CD14-positive monocyte (primary cell): ENCODE measurements at regions not wholly inside any gene's neighbourhood (a gene's known extent, or its start where the extent isn't known, plus 50 kb on each side); places are given as distances from the start of the nearest gene placed in this dataset.

Source experiments
- DNase-seq, 3 donors: peaks; one replicate each; pipeline ENCODE4 v3.0.0-alpha.2; 2011 to 2022
- H2AFZ ChIP-seq: 2 replicates; pipeline ENCODE4 v1.6.0; 2012; ENCODE audit warnings: mild to moderate bottlenecking, low read depth, low read length, inconsistent platforms; ENCODE audit not compliant: insufficient read depth, poor library complexity, severe bottlenecking
- H3K27ac ChIP-seq, 2 donors: 1 replicate in 1 of 2; 2 replicates in 1 of 2; pipeline ENCODE4 v1.5.1; 2012 to 2013; ENCODE audit warnings: low read length in 2 of 2, control low read depth in 1 of 2, inconsistent platforms in 1 of 2, low read depth in 1 of 2, mild to moderate bottlenecking in 1 of 2
- H3K27me3 ChIP-seq, 2 donors: one replicate each; pipeline versions ENCODE4 v1.6.0 to v1.6.1; 2011 to 2013; ENCODE audit warnings: low read length in 2 of 2; ENCODE audit not compliant: control insufficient read depth in 2 of 2, insufficient read depth in 2 of 2
- H3K36me3 ChIP-seq, 2 donors: replicated peaks in 1 of 2; 1 replicate in 1 of 2; 2 replicates in 1 of 2; pipeline versions ENCODE4 v1.5.1 to v1.6.1; 2012 to 2013; ENCODE audit warnings: low read length in 2 of 2, control low read depth in 1 of 2, inconsistent platforms in 1 of 2, mild to moderate bottlenecking in 1 of 2; ENCODE audit not compliant: insufficient read depth in 2 of 2, control insufficient read depth in 1 of 2
- H3K4me1 ChIP-seq, 2 donors: 1 replicate in 1 of 2; 2 replicates in 1 of 2; pipeline versions ENCODE4 v1.5.1 to v1.6.1; 2012 to 2013; ENCODE audit warnings: low read length in 2 of 2, control low read depth in 1 of 2, inconsistent platforms in 1 of 2, mild to moderate bottlenecking in 1 of 2, moderate library complexity in 1 of 2; ENCODE audit not compliant: insufficient read depth in 2 of 2, control insufficient read depth in 1 of 2
- H3K4me2 ChIP-seq: replicated peaks from 2 replicates; pipeline ENCODE3; 2012; ENCODE audit warnings: low read length, moderate library complexity, mild to moderate bottlenecking; ENCODE audit not compliant: poor library complexity, severe bottlenecking; ENCODE audit errors: extremely low read depth
- H3K4me3 ChIP-seq, 3 experiments: fragments of 200-600 bp in 1 of 3; sonication (generic) in 1 of 3; replicated peaks in 1 of 3; 1 replicate in 2 of 3; 2 replicates in 1 of 3; pipeline ENCODE4 v1.5.1; 2011 to 2013; ENCODE audit warnings: low read length in 3 of 3, mild to moderate bottlenecking in 3 of 3, control low read depth in 2 of 3, low read depth in 2 of 3, inconsistent platforms in 1 of 3, moderate library complexity in 1 of 3
- H3K79me2 ChIP-seq: 2 replicates; pipeline ENCODE4 v1.6.0; 2012; ENCODE audit warnings: mild to moderate bottlenecking, control low read depth, inconsistent platforms, low read length, moderate library complexity; ENCODE audit not compliant: insufficient read depth
- H3K9ac ChIP-seq: 2 replicates; pipeline ENCODE4 v1.6.0; 2017; ENCODE audit warnings: low read length, mild to moderate bottlenecking; ENCODE audit not compliant: insufficient read depth, poor library complexity, severe bottlenecking
- H3K9me3 ChIP-seq, 2 donors: replicated peaks in 1 of 2; 1 replicate in 1 of 2; 2 replicates in 1 of 2; pipeline versions ENCODE4 v1.5.1 to v1.6.1; 2012 to 2013; ENCODE audit warnings: low read length in 2 of 2, control low read depth in 1 of 2; ENCODE audit not compliant: control insufficient read depth in 1 of 2, insufficient read depth in 1 of 2
- H4K20me1 ChIP-seq: 2 replicates; pipeline ENCODE4 v1.6.0; 2012; ENCODE audit warnings: mild to moderate bottlenecking, low read length, control low read depth, moderate library complexity; ENCODE audit not compliant: insufficient read depth
- H3K27ac Mint-ChIP-seq, 7 donors: one replicate each; pipeline ENCODE4 v1.8.0; 2020; ENCODE audit warnings: mild to moderate bottlenecking in 7 of 7, mixed read lengths in 7 of 7, moderate library complexity in 6 of 7, inconsistent platforms in 2 of 7
- H3K27me3 Mint-ChIP-seq, 3 donors: one replicate each; pipeline ENCODE4 v1.8.0; 2021 to 2022; ENCODE audit warnings: low read depth in 3 of 3, mild to moderate bottlenecking in 3 of 3, mixed read lengths in 3 of 3, moderate library complexity in 3 of 3, inconsistent platforms in 1 of 3
- H3K36me3 Mint-ChIP-seq, 2 donors: one replicate each; pipeline ENCODE4 v1.8.0; 2020; ENCODE audit warnings: mixed read lengths in 2 of 2, inconsistent platforms in 1 of 2, mild to moderate bottlenecking in 1 of 2
- H3K4me1 Mint-ChIP-seq: one replicate; pipeline ENCODE4 v1.8.0; 2020; ENCODE audit warnings: mild to moderate bottlenecking, mixed read lengths
- H3K4me3 Mint-ChIP-seq, 2 donors: one replicate each; pipeline ENCODE4 v1.8.0; 2020; ENCODE audit warnings: mild to moderate bottlenecking in 2 of 2, mixed read lengths in 2 of 2, moderate library complexity in 1 of 2
- H3K9me3 Mint-ChIP-seq, 7 donors: one replicate each; pipeline ENCODE4 v1.8.0; 2020 to 2022; ENCODE audit warnings: mixed read lengths in 7 of 7, mild to moderate bottlenecking in 6 of 7, moderate library complexity in 6 of 7, inconsistent platforms in 2 of 7
- WGBS: methylation state at CpG from one replicate; pipeline ENCODE4 v1.1.5; 2013; ENCODE audit warnings: missing lambda C conversion rate; ENCODE audit not compliant: insufficient coverage; 5-methylcytosine and 5-hydroxymethylcytosine counted together
- intact Hi-C, 2 donors: fragments of 100-400 bp; cut with micrococcal nuclease; formaldehyde crosslinking; loops; one replicate each; pipeline versions ENCODE4 v1.15.0 to v1.15.1; 2023
- TF ChIP-seq, protein P1 (sequence below): fragments of 200-600 bp; IDR thresholded peaks from one replicate; pipeline ENCODE4 v1.8.0; 2022; ENCODE audit warnings: antibody characterized with exemption, mild to moderate bottlenecking

GRCh38 chr18:67977067-67977616, 460.6 kb upstream of the DSEL start:
- H4K20me1 ChIP-seq = no peaks in the 10 kb centered on the region
- no peak overlapping the region for H2AFZ ChIP-seq
- TF ChIP-seq, protein P1, sequence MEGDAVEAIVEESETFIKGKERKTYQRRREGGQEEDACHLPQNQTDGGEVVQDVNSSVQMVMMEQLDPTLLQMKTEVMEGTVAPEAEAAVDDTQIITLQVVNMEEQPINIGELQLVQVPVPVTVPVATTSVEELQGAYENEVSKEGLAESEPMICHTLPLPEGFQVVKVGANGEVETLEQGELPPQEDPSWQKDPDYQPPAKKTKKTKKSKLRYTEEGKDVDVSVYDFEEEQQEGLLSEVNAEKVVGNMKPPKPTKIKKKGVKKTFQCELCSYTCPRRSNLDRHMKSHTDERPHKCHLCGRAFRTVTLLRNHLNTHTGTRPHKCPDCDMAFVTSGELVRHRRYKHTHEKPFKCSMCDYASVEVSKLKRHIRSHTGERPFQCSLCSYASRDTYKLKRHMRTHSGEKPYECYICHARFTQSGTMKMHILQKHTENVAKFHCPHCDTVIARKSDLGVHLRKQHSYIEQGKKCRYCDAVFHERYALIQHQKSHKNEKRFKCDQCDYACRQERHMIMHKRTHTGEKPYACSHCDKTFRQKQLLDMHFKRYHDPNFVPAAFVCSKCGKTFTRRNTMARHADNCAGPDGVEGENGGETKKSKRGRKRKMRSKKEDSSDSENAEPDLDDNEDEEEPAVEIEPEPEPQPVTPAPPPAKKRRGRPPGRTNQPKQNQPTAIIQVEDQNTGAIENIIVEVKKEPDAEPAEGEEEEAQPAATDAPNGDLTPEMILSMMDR = no peak
- no peak overlapping the region for H3K9ac ChIP-seq
- H3K4me1 ChIP-seq = no peaks in the 10 kb centered on the region
- H3K27me3 ChIP-seq = no peaks in the 10 kb centered on the region
- no peak overlapping the region for H3K4me2 ChIP-seq
- intact Hi-C loops = no loop called here
- 95% methylated on average over 6 of the region's 7 CpGs for WGBS
- peaks cover 0 to 2% of the 10 kb centered on the region in 2 donors for H3K9me3 ChIP-seq
- Mint-ChIP-seq H3K36me3 (no peaks in the 10 kb centered on the region), H3K4me1 (no peaks in the 10 kb centered on the region), H3K4me3 (no peak overlapping the region), H3K9me3 (peaks cover 0 to 2% (median 0%) of the 10 kb centered on the region in 7 donors), H3K27me3 (peaks cover 0 to 3% (median 0%) of the 10 kb centered on the region in 3 donors), H3K27ac (no peak overlapping the region)
- H3K27ac ChIP-seq = no peak overlapping the region
- H3K36me3 ChIP-seq = no peaks in the 10 kb centered on the region
- no peak for DNase-seq
- no peaks in the 10 kb centered on the region for H3K79me2 ChIP-seq
- H3K4me3 ChIP-seq = no peak overlapping the region

DNA sequence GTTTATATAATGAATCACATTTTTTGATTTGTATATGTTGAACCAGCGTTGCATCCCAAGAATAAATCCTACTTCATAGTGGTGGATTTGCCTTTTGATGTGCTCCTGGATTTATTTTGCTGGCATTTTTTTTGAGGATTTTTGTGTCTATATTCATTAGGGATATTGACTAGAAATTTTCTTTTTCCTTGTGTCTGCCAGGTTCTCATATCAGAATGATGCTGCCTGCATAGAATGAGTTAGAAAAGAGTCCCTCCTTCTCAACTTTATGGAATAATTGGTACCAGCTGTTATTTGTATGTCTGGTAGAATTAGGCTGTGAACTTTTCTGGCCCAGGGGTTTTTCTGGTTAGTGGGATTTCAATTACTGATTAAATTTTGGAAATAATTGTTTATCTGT, 457.4 kb upstream of the DSEL start:
- H3K27ac ChIP-seq = no peak overlapping the region
- Mint-ChIP-seq H3K4me1 (no peaks in the 10 kb centered on the region), H3K27ac (no peak overlapping the region), H3K36me3 (no peaks in the 10 kb centered on the region), H3K9me3 (peaks cover 0 to 2% (median 0%) of the 10 kb centered on the region in 7 donors), H3K4me3 (no peak overlapping the region), H3K27me3 (peaks cover 0 to 3% (median 0%) of the 10 kb centered on the region in 3 donors)
- no peak overlapping the region for H3K4me2 ChIP-seq
- no peaks in the 10 kb centered on the region for H3K36me3 ChIP-seq
- peaks cover 0 to 2% of the 10 kb centered on the region in 2 donors for H3K9me3 ChIP-seq
- no peaks in the 10 kb centered on the region for H3K27me3 ChIP-seq
- no peak overlapping the region for H2AFZ ChIP-seq
- WGBS = no CpG with 5 or more reads among the region's 1 CpG
- no peak overlapping the region for H3K4me3 ChIP-seq
- intact Hi-C loops = no loop called here
- no peak for DNase-seq
- H4K20me1 ChIP-seq = no peaks in the 10 kb centered on the region
- H3K4me1 ChIP-seq = no peaks in the 10 kb centered on the region
- H3K9ac ChIP-seq = no peak overlapping the region
- TF ChIP-seq, protein P1 = no peak
- H3K79me2 ChIP-seq = no peaks in the 10 kb centered on the region
